GM18526 (cell line): ENCODE measurements at regions not wholly inside any gene's neighbourhood (a gene's known extent, or its start where the extent isn't known, plus 50 kb on each side); places are given as distances from the start of the nearest gene placed in this dataset.

Source experiments
- POLR2A ChIP-seq: IDR thresholded peaks from 3 replicates; pipeline ENCODE4 v1.6.1; 2011; ENCODE audit not compliant: insufficient read length; ENCODE audit errors: extremely low read depth

DNA sequence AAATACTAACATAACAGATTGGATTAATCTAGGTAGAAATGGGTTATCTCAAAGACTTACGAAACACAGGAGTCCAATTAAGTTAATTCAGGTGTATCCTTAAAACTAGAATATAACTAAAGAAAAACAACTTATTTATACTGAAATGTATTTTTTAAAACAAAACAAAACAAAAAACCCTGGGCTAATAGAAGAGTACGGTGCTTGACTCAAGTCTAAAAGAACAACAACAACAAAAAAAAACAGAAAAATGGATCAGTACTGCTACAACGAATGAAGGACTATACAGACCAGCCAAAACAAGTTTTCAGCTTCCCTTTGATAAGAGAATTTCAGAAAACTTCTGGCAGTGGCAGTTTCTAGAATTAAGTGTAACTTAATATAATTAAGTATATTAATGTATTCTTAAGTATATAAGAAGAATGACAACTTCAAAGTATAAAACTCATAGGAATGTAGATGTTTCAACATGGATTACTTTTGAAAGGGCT lies 120.1 kb upstream of the EGLN3 start:
- TF ChIP-seq POLR2A, result no peak

DNA sequence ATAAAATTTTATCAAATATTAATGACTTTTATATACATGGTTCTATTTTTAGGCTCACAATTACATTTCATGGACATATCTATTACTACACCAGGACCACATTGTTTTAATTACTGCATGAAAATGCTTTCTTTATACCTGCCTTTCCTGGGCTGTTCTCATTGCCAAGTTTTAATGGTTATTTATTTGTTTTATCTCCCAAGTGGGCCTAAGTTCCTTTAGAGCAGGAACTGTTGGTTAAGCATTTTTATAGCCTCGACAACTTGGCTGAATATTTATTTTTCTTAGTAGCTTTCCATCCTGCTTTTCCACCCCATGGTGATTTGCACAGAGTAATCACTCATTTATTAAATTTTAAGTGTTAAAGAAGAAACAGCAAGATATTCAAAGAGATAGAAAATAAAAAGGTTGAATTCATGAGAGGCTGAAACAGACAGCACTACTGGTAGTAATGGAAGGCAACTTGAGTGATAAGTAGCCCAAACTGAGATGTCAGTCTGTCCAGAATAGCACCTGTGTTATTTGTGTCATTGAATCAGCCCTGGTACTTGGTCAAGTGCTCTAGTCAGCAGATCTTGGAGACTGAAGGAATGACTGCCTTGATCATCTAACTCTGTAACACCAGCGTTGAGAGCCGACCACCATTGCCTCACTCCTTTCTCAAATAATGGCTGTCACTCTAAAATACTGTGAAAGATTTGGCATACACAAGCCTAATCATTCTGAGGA lies 119.1 kb upstream of the EGLN3 start:
- no peak for TF ChIP-seq POLR2A

DNA sequence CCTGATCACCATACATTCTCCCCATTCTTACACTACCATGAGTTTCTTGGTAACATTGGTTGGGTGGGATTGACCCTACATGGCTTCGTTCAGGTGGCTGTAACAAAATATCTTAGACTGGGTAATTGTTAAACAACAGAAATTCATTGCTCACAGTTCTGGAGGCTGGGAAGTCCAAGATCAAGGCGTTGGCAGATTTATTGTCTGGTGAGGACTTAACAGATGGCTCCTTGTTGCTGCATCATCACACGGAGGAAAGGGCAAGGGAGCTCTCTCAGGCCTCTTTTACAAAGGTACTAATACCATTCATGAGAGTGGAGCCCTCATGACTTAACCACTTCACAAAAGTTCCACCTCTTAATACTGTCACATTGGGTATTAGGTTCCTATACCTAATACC lies 116.7 kb upstream of the EGLN3 start:
- no peak for TF ChIP-seq POLR2A

DNA sequence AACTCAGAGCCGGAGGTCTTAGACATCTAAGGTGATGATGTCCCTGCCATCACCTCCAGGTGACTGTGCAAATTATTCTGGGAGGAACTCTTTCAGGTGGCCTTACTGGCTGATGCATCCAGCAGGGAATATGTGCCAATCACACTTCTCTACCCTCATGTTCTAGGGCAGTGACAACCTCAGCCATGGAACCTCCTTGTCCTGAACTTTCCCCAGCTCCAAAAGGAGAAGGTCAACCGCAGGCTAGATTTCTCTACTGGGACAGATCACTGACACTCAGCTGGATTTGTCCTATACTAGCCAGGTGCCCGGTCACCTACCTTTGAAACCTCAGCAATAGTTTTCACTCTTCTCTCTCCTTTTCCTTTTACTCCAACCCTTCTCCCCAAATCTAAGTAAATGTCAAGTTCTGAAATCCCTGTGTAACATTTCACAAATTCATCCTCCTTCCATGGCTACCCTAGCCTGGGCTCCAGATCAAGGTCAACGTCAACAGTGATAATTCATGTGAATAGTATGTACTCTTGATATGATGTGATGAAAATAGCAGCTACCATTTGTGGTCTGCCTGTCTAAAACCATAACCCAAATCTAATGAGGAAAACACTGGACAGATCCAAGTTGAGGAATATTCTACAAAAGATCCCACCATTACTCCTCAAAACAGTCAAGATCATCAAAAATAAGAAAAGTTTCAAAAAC lies 115.0 kb upstream of the EGLN3 start:
- TF ChIP-seq POLR2A, result no peak

DNA sequence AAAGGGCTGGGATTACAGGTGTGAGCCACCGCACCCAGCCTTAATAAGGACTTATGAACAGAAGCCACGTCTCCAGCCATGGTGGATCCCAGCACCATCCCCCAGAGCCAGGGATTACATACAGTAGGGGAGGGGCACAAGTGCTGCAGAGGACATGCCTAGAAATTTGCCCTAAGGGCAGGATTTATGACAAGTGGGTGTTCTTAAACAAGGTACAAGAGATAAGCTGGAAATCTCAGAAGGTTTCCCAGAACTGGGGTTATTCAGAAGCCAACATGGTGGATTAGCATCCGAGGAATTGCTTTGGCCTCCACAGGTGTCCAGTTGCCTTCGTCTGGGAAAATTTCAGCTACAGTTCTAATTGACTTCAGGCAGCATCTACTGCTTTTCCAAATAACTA lies 114.4 kb upstream of the EGLN3 start:
- no peak for TF ChIP-seq POLR2A

DNA sequence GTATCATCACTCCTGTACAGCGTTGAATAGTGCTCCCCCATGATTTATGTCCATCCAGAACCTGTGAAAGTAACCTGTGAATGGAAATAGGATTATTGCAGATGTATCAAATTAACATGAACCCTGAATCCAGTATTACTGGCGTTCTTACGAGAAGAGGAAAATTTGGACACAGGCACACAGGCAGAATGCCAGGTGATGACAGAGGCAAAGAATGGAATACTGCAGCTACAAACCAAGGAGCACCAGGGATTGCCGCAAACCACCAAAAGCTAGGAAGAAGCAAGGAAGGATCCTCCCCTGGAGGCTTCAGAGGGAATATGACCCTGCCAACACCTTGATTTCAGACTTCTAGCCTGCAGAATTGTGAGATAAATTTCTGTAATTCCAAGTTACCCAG lies 113.5 kb upstream of the EGLN3 start:
- no peak for TF ChIP-seq POLR2A

DNA sequence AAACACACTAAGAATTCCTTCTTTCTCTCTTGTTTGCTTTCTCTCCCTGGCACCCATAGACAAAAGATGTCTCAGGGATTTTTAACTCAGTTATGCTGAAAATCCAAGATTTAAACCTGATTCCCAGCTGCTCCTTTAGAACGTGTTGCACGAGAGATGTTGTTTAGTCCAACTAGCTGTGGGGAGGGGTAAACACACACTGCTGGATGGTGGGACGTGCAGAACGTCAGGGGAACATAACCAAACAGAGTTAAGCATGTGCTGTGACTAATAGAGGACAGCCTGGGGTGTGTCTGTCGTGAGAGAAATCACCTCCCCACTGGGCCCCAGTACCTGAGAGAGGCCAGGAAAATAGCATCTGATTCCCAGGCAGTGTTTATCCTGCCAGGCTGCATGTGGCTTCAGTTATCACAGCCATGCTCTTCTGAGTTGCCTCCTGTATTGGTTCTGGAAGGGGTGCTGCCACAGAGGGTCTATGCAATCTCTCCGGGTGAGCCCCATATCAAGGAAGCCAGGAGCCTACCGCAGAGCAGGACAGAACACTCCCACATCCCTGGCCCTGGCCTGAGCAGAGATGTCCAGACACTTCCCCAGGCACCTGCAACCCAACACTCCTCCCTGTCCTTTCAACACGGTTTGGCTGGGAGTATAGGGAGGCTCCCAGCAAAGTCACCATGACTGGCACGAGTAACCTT lies 112.7 kb upstream of the EGLN3 start:
- TF ChIP-seq POLR2A, result no peak

DNA sequence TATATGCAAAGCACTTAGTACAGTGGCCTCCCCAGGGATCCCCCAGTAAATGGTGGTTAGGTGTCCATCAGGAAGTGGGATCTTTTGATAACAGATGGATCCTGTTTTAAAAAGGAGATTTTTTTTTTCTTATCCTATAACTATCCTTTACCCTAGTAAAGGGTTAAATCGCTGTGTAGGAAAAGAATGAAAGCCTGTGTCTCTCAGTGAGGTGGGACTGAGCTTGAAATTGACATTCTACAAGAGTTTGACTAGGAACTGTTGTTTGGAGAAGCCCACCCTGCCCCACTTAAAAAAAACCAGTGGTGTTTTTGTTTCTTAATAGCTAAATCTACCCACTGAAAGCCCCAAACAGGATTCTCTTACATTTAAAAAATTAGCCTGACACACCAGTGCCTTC lies 112.2 kb upstream of the EGLN3 start:
- no peak for TF ChIP-seq POLR2A

DNA sequence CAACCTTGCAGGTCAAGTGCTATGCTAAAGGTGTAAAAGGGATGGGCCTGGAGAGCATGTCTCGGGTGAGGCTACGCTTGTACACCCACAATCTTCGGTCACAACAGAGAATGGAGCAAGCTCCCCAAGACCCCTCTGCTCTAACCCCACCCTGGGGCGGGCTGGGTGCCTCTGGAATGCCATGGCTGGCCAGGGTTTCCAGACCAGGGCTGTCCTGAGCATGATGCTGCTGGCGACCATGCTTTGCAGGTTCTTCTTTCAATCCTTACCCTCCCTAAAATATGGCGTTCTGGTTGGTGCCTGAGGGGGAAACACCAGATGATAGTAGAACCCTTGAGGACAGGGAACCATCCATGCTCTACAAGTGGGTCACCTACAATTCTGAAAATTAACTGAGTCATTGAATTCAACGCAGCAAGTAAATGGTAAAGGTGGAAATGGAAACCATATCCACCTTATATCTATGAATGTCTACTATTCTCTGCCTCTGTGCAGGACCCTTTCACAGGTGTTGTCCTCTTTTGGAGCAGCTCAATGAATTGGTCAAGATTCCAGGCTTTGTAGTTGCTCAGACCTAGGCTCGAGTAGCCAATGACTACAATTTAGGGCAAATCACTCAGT lies 111.6 kb upstream of the EGLN3 start:
- no peak for TF ChIP-seq POLR2A

DNA sequence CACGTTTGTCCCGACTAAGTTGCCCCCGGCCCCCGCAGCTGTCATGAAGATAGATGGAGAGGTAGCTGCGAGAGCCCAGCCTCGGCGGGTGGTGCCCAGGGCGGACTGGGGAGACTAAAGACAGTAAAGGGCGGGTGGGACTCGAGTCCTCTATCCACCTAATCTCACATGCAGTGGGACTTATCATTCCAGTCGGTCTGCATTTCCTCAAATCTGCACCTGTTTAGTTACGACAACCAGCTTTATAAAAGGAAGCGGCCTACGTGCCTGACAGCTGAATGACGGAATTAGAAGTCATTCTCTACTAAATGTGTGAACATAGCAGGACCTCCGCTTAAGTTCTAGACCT lies 109.8 kb upstream of the EGLN3 start:
- no peak for TF ChIP-seq POLR2A

DNA sequence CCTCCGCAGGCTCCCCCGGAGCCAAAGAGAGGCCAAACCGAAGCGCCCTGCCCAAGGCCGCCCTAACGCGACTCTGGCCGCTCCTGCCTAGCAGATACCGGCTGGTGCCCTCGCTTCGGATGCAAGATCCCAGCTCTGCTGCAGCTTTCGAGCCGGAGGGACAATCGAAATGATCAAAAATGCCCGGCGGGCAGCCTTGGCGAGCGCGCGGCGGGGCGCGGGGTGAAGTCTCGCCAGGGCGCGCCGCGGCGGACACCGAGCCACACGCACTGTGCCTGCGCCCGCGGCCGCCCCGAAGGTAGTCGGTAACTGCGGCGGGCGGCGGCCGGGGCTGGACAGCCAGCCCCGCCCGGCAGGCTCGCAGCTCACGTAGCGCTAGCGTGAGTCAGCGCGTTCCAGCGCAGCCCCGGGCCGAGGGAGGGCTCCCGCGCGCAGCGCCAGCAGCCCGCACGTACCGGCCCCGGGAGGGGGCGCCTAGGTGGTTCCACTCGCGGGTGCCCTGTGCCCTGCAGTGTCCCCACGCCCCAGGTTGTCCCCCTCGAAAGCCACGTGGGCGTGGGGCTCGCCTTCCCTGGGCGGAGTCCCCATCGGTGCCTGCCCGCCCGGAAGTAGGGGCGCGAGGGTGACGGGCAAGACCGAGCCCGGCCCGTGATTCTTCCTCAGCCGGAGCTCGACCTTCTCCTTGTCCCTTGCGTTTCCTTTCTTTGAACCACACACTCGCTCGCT lies 109.2 kb upstream of the EGLN3 start:
- peak; percentile 48 for TF ChIP-seq POLR2A

DNA sequence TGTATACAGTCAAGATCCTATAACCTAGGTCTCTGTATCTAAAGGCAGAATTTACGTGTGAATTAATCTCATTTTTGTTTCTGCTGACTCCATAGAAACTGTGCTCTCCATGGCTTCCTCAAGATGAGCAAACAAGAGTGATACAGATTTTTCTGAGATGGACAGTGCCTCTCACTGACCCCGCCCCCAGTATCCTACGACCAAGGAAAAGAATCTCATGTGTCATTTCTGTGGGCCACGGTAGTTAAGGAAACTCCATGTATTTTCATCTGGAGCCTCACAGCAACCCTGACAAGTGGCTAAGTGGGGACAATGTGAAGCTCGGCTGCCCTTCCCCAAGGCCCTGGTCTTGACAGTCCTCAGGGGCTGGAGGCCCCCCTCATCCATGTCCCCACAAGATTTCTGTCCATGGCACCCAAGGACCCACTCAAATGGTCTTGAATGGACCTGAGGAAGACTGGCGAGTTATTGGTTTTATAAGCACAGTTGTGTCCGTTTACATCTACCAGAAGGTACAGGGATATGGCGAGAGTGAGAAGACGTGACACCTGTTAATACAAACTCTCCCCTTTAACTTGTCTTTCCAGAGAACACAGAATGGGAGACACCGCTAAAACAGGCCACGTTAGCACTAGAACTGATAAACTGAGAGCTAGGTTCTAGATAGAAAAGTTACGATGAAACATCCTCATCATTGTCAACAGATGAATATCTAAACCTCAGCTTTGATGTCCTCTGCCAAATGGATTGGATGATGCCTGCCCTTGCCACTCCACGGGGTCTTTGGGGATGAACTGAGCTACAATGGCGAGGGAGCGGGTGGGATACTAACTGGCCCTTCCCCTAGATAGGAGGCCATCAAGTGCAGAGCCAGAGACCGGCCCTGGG lies 108.4 kb upstream of the EGLN3 start:
- no peak for TF ChIP-seq POLR2A

DNA sequence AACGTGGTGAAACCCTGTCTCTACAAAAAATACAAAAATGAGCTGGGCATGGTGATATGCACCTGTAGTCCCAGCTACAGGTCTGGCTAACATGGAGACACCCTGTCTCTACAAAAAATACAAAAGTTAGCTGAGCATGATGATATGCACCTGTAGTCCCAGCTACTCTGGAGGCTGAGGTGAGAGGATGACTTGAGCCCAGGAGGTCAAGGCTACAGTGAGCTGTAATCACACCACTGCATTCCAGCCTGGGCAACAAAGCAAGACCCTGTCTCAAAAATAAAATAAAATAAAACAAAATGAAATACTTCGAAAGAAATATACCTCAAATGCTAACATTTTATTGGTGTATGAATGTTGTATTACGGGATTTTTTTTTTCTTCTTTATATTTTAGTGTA lies 107.6 kb upstream of the EGLN3 start:
- TF ChIP-seq POLR2A, result no peak

DNA sequence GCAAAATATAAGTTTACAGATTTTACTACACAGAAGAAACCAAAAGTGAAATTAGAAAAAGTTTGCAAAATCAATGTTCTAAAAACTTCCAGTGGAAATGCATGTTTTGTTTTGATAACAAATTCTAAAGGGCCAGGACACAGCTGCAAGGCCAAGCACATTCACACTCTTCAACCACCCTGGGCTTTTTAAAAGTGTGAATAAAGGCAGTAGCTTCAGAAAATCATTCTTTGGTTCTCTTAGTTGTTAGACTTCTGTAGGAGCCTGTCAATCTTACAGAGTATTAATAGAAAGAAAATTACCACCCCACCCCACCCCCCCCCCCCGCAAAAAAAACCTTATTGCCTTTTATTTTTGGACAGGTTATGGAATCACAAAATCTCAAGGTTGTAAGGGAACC lies 105.2 kb upstream of the EGLN3 start:
- TF ChIP-seq POLR2A, result no peak
